ENCODE measurements at regions not wholly inside any gene's neighbourhood (a gene's known extent, or its start where the extent isn't known, plus 50 kb on each side); places are given as distances from the start of the nearest gene placed in this dataset.

DNA sequence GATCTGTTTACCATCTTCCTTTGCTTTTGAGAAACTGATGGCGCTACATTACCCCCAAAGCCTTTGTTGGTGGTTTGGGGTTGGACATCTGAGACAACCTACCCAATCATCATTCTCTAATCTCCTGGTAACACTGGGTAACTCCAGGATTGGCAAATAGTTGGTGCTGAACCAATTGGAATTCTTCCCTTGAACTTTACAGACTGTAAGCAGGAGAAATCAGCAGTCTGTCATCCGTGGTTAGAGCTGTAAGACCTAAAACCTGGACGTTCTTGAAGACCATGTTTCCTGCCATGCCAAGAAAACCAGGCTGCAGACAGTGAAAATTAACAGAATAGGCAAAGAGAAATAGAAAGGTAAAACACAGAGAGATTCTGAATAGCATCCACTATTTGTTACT lies 398.8 kb upstream of the SALL1 start:
- Histone ChIP-seq H3K9me3 (no peaks in the 10 kb centered on the region), H3K27ac (no peak overlapping the region), H3K27me3 (no peaks in the 10 kb centered on the region), H3K36me3 (no peaks in the 10 kb centered on the region), H3K4me1 (ENCODE audit: control insufficient read depth in 1 of 2, insufficient read depth in 1 of 2, low read depth in 1 of 2, low read length in 1 of 2) (no peaks in the 10 kb centered on the region), H3K4me3 (ENCODE audit: low read depth in 1 of 2, low read length in 1 of 2) (no peak overlapping the region)
- TF ChIP-seq, protein P1, sequence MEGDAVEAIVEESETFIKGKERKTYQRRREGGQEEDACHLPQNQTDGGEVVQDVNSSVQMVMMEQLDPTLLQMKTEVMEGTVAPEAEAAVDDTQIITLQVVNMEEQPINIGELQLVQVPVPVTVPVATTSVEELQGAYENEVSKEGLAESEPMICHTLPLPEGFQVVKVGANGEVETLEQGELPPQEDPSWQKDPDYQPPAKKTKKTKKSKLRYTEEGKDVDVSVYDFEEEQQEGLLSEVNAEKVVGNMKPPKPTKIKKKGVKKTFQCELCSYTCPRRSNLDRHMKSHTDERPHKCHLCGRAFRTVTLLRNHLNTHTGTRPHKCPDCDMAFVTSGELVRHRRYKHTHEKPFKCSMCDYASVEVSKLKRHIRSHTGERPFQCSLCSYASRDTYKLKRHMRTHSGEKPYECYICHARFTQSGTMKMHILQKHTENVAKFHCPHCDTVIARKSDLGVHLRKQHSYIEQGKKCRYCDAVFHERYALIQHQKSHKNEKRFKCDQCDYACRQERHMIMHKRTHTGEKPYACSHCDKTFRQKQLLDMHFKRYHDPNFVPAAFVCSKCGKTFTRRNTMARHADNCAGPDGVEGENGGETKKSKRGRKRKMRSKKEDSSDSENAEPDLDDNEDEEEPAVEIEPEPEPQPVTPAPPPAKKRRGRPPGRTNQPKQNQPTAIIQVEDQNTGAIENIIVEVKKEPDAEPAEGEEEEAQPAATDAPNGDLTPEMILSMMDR (IDR thresholded peaks at IDR 0.05), result no peak

DNA sequence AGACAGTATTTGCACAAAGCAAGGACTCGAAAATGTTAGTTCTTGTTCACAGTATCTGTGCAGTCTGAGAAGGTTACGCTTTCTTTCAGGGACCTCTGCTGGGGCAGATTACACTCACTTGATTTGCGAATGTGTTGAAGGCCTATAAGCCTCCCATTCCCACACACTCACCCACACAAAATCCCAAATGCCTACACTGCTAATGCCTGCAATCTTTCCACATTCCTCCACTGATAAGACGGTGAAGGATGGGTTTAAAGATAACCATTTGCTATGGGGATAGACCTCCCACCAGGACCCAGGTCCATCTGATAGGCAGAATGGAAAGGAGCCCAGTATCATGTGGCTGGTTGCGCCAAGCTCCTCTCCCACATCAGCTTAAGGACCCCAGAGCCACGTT lies 394.9 kb upstream of the SALL1 start:
- Histone ChIP-seq H3K4me3 (ENCODE audit: low read depth in 1 of 2, low read length in 1 of 2) (no peak overlapping the region), H3K36me3 (no peaks in the 10 kb centered on the region), H3K9me3 (no peaks in the 10 kb centered on the region), H3K27ac (no peak overlapping the region), H3K4me1 (ENCODE audit: control insufficient read depth in 1 of 2, insufficient read depth in 1 of 2, low read depth in 1 of 2, low read length in 1 of 2) (no peaks in the 10 kb centered on the region), H3K27me3 (no peaks in the 10 kb centered on the region)
- TF ChIP-seq, protein P1 (IDR thresholded peaks at IDR 0.05), result no peak

DNA sequence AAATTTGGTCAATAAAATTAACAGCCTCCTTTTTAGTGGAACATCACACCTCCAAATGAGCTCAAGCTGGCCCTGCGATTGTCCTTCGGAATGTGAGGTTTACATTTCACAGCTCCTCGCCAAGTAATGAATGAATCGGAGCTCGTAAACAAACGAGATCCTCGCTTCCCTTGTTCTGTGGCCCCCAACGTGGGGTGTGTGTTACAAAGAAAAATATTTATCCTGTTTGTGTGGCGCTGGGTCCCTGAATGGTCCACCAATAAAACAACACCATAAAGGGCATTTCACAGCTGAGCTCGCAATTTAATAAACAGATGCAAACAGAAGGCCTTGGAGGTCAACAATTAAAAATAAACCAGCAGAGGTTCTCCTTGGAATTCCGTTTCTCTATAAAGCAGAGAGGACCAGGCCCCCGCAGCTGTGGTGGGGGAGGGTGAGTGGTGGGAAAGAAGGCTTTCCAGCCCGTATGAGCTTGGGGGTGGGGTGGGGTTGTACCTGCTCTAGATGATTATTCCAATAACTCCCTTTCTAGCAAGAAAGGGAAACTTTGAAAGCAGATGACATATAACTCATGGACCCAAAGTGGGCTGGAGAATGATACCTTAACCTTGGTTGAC lies 393.9 kb upstream of the SALL1 start:
- Histone ChIP-seq H3K27me3 (no peaks in the 10 kb centered on the region), H3K4me3 (ENCODE audit: low read depth in 1 of 2, low read length in 1 of 2) (no peak overlapping the region), H3K4me1 (ENCODE audit: control insufficient read depth in 1 of 2, insufficient read depth in 1 of 2, low read depth in 1 of 2, low read length in 1 of 2) (no peaks in the 10 kb centered on the region), H3K9me3 (no peaks in the 10 kb centered on the region), H3K36me3 (no peaks in the 10 kb centered on the region), H3K27ac (no peak overlapping the region)
- TF ChIP-seq, protein P1 (IDR thresholded peaks at IDR 0.05), result no peak

DNA sequence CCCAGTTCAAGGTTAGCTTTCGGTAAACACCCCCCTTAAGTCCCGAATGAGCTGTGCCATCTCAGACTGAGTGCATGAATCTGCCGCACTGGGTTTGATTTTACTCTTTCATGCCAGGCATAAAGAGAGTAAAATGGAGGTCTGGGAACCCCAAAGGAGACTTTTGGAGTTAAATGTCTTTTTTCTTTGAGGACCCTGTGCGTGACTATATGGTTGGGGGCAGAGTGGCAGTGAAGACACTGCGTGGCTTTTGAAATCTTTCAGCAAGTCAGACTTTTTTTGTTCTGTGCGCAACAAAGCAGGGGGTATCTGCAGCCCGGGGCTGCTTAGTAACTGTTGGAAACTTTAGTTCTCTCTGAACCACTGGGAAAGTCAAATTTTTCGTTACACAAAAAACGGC lies 392.9 kb upstream of the SALL1 start:
- Histone ChIP-seq H3K27ac (no peak overlapping the region), H3K4me3 (ENCODE audit: low read depth in 1 of 2, low read length in 1 of 2) (no peak overlapping the region), H3K9me3 (no peaks in the 10 kb centered on the region), H3K27me3 (no peaks in the 10 kb centered on the region), H3K36me3 (no peaks in the 10 kb centered on the region), H3K4me1 (ENCODE audit: control insufficient read depth in 1 of 2, insufficient read depth in 1 of 2, low read depth in 1 of 2, low read length in 1 of 2) (no peaks in the 10 kb centered on the region)
- TF ChIP-seq, protein P1 (IDR thresholded peaks at IDR 0.05), result no peak

DNA sequence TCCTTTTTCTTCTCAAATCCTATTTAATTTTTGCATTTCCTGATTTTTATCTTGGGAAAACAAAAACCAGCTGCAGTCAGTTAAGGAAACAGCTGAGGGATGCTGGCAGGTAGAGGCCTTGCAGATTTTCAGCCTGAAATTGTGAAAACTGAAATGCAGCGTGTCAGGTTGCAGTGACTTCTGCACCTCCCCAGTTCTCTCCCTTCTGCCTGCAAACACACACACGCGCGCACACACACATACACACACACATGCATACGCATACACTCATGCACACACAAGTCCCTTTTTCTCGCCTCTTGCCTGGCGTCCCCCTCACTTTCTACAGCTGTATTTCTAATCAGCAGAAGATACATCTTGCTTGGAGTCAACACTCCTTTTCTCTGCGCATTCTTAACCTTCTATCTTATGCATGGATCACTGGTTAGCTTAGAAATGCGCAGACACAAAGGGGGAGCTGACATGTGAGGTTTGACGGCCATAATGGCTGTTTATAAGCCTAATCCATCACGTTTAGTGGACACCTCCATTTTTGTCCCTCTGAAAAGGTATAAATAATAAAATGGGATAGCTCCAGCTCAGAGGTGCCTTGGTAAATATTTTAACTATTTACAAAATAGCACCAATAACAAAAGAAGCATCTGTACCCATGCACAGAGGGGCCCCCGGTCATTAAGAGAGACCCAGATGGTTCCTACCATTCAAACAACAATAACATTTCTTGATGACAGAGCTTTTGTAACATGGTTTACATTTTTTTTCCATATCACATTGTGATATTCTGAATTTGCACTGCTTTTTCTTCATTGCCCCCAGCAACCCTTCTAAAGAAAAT lies 392.1 kb upstream of the SALL1 start:
- Histone ChIP-seq H3K4me3 (ENCODE audit: low read depth in 1 of 2, low read length in 1 of 2) (no peak overlapping the region), H3K27ac (no peak overlapping the region), H3K9me3 (no peaks in the 10 kb centered on the region), H3K36me3 (no peaks in the 10 kb centered on the region), H3K4me1 (ENCODE audit: control insufficient read depth in 1 of 2, insufficient read depth in 1 of 2, low read depth in 1 of 2, low read length in 1 of 2) (no peaks in the 10 kb centered on the region), H3K27me3 (no peaks in the 10 kb centered on the region)
- TF ChIP-seq, protein P1 (IDR thresholded peaks at IDR 0.05), result no peak
